Thymus (tissue), 11 donors: ENCODE measurements at regions not wholly inside any gene's neighbourhood (a gene's known extent, or its start where the extent isn't known, plus 50 kb on each side); places are given as distances from the start of the nearest gene placed in this dataset.

ENCODE experiments used
- DNase-seq, 9 donors: peaks; one replicate each; pipeline ENCODE4 v3.0.0-alpha.2; 2013; ENCODE audit warnings: low spot score in 9 of 9, low read depth in 6 of 9, missing footprints in 1 of 9
- H3K27ac ChIP-seq, 2 donors: one replicate each; pipeline ENCODE4 v1.5.1; 2013; ENCODE audit warnings: control low read depth in 1 of 2, low read depth in 1 of 2, low read length in 1 of 2, mild to moderate bottlenecking in 1 of 2, moderate library complexity in 1 of 2
- H3K27me3 ChIP-seq, 2 donors: one replicate each; pipeline ENCODE4 v1.5.1; 2013; ENCODE audit warnings: low read length in 1 of 2; ENCODE audit not compliant: control insufficient read depth in 2 of 2, insufficient read depth in 1 of 2
- H3K36me3 ChIP-seq, 2 donors: one replicate each; pipeline ENCODE4 v1.5.1; 2013; ENCODE audit warnings: low read length in 1 of 2, mild to moderate bottlenecking in 1 of 2, moderate library complexity in 1 of 2; ENCODE audit not compliant: control insufficient read depth in 2 of 2, insufficient read depth in 2 of 2
- H3K4me1 ChIP-seq, 2 donors: one replicate each; pipeline ENCODE4 v1.5.1; 2013; ENCODE audit warnings: low read length in 2 of 2; ENCODE audit not compliant: control insufficient read depth in 2 of 2, insufficient read depth in 2 of 2
- H3K4me3 ChIP-seq, 2 donors: one replicate each; pipeline ENCODE4 v1.5.1; 2013; ENCODE audit warnings: low read length in 2 of 2, control low read depth in 1 of 2, mild to moderate bottlenecking in 1 of 2
- H3K9me3 ChIP-seq, 2 donors: one replicate each; pipeline ENCODE4 v1.5.1; 2013; ENCODE audit warnings: low read length in 1 of 2, mild to moderate bottlenecking in 1 of 2; ENCODE audit not compliant: control insufficient read depth in 2 of 2, insufficient read depth in 1 of 2
- WGBS: extraction: QIAGEN DNeasy Blood & Tissue Kit; methylation state at CpG from one replicate; pipeline ENCODE4 v1.1.7; 2013; 5-methylcytosine and 5-hydroxymethylcytosine counted together
- donor health status: healthy.

DNA sequence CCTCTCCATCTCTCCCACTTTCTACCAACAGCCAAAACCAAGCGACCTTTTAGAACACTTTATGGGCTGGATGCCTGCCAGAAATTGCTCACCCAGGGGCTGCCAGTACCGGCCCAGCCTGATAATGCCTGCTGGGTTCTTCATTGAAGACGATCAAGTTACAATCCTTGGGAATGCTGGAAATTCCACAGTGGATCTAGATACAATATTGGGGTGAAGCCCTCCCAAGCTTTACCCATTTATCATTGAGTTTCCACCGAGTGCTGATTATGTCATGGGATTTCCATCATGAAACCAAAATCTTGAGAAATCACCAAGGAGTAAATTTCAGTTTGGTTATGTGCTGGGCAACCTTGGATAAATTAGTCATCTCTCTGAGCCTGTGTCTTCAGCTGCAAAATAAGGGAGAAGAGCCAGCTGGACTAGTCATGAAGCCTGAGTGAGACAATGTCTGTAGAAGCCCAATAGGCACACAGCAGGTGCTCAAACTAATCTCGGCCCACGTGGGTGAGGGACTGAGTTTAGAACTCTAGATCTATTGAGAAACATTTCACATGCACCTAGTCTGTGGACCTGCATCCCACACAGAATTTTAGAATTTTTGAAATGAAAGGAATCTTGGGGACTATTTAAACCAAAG, 75.5 kb upstream of the CLMN start:
- WGBS, result 88% methylated on average over 6 of the region's 6 CpGs
- DNase-seq, result no peak
- no peaks in the 10 kb centered on the region for H3K4me1 ChIP-seq
- no peaks in the 10 kb centered on the region for H3K36me3 ChIP-seq
- H3K27me3 ChIP-seq, result no peaks in the 10 kb centered on the region
- H3K27ac ChIP-seq, result no peak overlapping the region
- no peaks in the 10 kb centered on the region for H3K9me3 ChIP-seq
- no peak overlapping the region for H3K4me3 ChIP-seq

DNA sequence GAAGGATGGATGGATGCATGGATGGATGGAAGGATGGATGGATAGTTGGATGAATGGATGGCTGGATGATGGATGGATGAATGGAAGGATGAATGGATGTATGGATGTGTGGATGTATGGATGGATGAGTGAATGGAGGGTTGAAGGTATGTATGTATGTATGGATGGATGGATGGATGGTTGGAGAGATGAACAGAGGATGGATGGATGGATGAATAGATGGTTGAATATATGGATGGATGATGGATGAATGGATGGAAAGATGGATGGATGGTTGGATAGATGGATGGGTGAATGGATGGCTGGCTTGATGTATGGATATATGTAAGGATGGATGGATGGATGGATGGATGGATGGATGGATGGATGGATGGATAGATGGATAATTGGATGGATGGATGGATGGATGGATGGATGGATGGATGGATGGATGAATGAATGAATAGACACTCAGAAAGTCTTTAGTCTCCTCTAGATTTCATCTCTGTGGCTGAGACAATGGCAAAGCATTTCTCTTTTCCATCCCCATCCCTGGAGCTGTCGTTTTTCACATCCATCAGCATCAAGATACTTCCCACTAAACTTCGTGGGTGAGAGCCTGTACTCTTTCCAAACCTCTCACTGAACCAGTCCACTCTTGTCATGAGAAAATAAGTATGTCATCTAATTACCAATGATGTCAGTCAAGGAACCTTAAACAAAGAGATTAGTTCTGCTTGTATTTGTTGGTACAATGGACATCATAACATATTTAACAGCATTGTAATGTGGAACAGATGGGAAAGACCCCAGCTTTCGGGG, 74.8 kb upstream of the CLMN start:
- no peak for DNase-seq
- 85% methylated on average over 3 of the region's 3 CpGs for WGBS
- H3K27ac ChIP-seq, result no peak overlapping the region

DNA sequence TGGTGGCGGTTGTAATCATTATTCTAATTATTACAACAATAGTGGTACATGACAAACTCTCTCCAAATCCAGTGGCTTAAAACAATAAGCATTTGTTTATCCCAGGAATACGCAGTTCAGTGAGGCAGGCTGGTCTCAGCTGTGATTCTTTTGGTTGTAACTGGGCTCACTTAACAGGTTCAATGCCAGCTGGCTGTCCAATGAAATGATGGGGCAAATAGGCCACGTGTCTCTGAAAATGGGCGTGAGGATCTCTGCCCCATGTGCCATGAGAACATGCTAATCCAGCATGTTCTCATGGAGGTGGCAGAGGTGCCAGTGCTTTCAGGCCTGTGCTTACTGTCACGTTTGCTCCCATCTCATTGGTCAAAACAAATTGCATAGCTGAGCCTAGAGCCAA, 73.1 kb upstream of the CLMN start:
- Histone ChIP-seq H3K27me3 (no peaks in the 10 kb centered on the region), H3K9me3 (no peaks in the 10 kb centered on the region), H3K4me1 (no peaks in the 10 kb centered on the region), H3K27ac (no peak overlapping the region), H3K4me3 (no peak overlapping the region), H3K36me3 (no peaks in the 10 kb centered on the region)
- 96% methylated on average over 5 of the region's 5 CpGs for whole genome bisulfite sequencing
- DNase-seq, result no peak

More for the DNA sequence above, 74.8 kb upstream of the CLMN start:
- H3K4me3 ChIP-seq, result no peak overlapping the region
- no peaks in the 10 kb centered on the region for H3K27me3 ChIP-seq
- H3K36me3 ChIP-seq, result no peaks in the 10 kb centered on the region
- no peaks in the 10 kb centered on the region for H3K9me3 ChIP-seq
- no peaks in the 10 kb centered on the region for H3K4me1 ChIP-seq

DNA sequence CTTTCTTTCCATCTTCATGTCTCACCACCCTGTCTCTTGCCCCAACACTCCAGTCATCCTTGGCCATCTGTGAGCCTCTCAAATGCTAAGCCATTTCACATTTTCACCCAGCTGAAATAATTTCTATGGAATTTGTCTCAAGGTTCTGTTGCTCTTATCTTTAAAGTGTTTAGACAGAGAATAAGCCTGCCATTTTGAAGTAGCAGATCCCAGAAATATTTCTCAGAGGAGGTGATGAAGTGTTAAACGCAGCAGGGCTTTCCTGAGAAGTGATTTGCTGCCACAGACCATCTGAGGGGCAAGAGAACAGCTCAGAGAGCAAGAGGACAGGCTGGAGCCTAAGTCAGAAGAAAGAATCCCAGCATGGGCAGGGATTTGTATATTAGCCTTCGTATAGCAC, 71.6 kb upstream of the CLMN start:
- no peak for DNase-seq
- H3K27me3 ChIP-seq, result no peaks in the 10 kb centered on the region
- no peaks in the 10 kb centered on the region for H3K4me1 ChIP-seq
- no peak overlapping the region for H3K4me3 ChIP-seq
- no peak overlapping the region for H3K27ac ChIP-seq
- H3K36me3 ChIP-seq, result no peaks in the 10 kb centered on the region
- 94% methylated on average over 2 of the region's 2 CpGs for WGBS
- H3K9me3 ChIP-seq, result no peaks in the 10 kb centered on the region

DNA sequence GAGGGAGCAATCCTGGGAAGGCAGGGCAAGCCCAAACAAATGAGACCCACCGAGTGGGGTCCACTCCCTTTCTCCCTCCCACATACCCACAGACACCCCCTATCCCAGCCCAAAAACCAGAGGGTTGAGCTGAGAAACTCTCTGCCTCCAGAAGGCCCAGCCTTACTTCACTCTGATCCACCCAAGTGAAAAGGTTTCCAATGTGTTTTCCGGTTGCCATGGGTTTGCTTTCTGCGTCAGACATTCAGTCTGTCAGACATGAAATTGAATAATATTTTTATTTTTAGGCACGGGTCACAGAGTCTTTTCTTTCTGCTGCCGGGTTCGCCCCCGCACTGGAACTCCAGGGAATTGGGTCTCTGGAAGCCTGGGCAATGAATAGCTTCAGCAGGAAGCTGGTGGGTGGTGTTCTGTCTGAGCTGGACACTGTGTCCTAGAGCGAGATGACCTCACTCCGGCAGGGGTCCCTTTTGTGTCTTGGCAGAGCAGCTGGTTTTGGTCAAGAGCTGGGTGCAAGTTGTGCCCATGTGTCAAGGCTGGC, 69.8 kb upstream of the CLMN start:
- 96% methylated on average over 9 of the region's 9 CpGs for WGBS
- no peak overlapping the region for H3K4me3 ChIP-seq
- H3K4me1 ChIP-seq, result no peaks in the 10 kb centered on the region
- DNase-seq, result no peak
- H3K36me3 ChIP-seq, result no peaks in the 10 kb centered on the region
- no peaks in the 10 kb centered on the region for H3K27me3 ChIP-seq
- no peaks in the 10 kb centered on the region for H3K9me3 ChIP-seq
- no peak overlapping the region for H3K27ac ChIP-seq

DNA sequence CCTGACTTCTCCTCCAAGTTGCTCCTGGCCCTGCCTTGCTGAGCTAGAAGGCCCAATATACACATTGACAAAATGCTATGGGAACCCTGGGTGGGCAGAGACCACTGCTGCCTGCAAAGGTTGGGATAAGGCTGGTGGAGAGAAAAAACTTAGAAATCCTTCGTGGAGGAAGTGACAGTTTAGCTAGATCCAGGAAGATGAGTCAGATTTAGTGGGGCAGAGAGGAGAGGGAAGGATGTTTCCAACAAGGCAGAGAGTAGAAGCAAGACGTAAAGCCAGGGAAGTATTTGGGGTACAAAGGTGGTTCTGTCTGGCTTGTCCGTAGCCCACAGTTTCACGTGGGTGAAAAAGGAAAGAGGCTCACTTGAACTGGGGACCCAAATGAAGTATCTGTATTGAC, 69.0 kb upstream of the CLMN start:
- no peaks in the 10 kb centered on the region for H3K9me3 ChIP-seq
- 89% methylated on average over 4 of the region's 4 CpGs for WGBS
- no peak overlapping the region for H3K27ac ChIP-seq
- H3K4me3 ChIP-seq, result no peak overlapping the region
- DNase-seq, result no peak
- no peaks in the 10 kb centered on the region for H3K27me3 ChIP-seq
- H3K4me1 ChIP-seq, result no peaks in the 10 kb centered on the region
- no peaks in the 10 kb centered on the region for H3K36me3 ChIP-seq

DNA sequence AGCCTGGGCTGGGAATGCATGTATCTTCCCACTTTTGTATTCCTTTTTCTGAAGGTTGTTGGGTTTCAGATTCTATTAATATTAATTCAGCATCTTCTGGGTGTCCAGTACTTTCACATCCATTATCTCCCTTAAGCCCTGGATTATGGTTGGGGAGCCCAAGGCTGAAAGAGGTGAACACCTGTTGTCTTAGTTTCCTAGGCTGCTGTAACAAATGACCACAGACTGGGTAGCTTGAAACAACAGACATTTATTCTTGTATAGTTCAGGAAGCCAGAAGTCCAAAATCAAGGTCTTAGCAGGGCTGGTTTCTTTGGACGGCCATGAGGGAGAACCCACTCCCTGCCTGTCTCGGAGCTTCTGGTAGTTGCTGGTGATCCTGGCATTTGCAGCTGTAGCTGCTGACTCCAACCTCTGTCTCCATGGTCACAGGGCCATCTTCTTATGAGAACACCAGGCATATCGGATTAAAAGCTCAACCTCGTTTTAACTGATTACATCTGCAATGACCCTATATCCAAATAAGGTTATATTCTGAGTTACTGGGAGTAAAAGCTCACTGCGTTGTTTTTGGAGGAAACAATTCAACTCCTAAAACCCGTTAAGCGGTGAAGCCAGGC, 68.2 kb upstream of the CLMN start:
- no peaks in the 10 kb centered on the region for H3K9me3 ChIP-seq
- H3K27me3 ChIP-seq, result no peaks in the 10 kb centered on the region
- H3K4me1 ChIP-seq, result no peaks in the 10 kb centered on the region
- H3K36me3 ChIP-seq, result no peaks in the 10 kb centered on the region
- DNase-seq, result no peak
- H3K27ac ChIP-seq, result no peak overlapping the region
- no peak overlapping the region for H3K4me3 ChIP-seq
- 89% methylated on average over 7 of the region's 7 CpGs for WGBS

DNA sequence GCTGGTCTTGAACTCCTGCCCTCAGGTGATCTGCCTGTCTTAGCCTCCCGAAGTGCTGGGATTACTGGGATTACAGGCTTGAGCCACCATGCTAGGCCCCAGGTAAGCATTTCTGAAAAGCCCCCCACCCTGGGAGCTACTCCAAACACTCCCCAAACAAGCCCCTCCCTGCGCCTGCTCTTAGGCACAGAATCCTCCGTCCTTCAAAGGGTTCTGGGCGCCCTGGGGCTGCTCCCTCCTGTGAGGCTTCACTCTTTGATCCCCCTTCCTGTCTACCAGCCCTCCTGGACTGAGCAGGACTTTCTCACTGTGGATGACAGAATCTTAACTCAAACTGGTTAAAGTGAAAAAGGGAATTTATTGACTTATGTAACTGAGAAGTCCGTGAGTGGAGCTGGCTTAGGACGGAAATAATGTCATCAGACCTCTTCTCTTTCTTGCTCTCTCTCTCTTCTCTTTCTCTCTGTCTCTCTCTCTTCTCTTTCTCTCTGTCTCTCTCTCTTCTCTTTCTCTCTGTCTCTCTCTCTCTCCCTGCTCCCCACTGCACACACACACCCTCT, 66.9 kb upstream of the CLMN start:
- WGBS, result 82% methylated on average over 6 of the region's 6 CpGs

DNA sequence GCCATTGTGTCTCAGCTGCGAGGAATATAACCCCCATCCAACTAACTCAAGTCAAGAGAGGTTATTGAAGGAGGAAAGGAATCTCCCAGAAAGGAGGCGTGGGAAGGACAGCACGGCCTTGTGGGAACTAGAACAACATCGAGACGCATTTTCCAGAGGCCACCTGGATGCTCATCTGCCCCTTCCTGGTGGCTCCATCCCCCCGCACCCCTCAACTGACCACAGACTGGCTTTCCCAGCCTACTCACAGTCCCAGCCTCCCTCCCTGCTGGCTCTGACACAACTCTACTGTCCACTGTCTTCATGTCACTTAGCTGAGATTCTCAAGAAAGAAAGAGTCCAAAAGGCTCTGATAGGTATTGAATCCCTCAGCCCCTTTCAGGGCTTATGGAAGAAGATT, 66.0 kb upstream of the CLMN start:
- Histone ChIP-seq H3K4me1 (no peaks in the 10 kb centered on the region), H3K27me3 (no peaks in the 10 kb centered on the region), H3K27ac (no peak overlapping the region), H3K4me3 (no peak overlapping the region), H3K9me3 (no peaks in the 10 kb centered on the region), H3K36me3 (no peaks in the 10 kb centered on the region)
- 96% methylated on average over 6 of the region's 6 CpGs for WGBS
- DNase-seq, result no peak

More for the DNA sequence above, 66.9 kb upstream of the CLMN start:
- no peak overlapping the region for H3K27ac ChIP-seq
- no peak overlapping the region for H3K4me3 ChIP-seq
- H3K4me1 ChIP-seq, result no peaks in the 10 kb centered on the region
- no peaks in the 10 kb centered on the region for H3K9me3 ChIP-seq
- H3K36me3 ChIP-seq, result no peaks in the 10 kb centered on the region
- no peaks in the 10 kb centered on the region for H3K27me3 ChIP-seq
- DNase-seq, result no peak
